8988T (cell line): ENCODE measurements at regions not wholly inside any gene's neighbourhood (a gene's known extent, or its start where the extent isn't known, plus 50 kb on each side); places are given as distances from the start of the nearest gene placed in this dataset.
"Not testable (repeated sequence)": the region's sequence is repeated elsewhere in the genome, so short reads cannot be mapped to it uniquely, and the experiment has no call there.

Experiments
- DNase-seq: peaks from one replicate; pipeline ENCODE4 v3.0.0; 2011

DNA sequence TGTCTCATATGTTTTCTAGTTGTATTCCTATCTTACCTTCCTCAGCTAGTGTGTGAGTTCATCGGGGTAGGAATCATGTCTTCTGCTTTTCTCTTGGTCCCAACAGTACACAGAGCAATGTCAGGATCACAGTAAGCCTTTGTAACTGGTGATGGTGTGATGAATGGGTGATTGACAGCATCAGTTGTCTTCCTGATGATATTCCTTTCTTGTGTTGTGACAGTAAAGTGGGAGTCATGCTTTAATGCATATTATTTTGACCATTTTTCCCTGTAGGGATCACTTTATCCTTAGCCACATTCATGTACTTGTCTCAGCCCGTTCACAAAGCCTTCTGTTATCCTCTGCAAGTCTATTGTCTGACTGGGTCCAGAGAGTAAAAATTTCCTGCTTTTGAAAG, 501.7 kb downstream of the UTRN start:
- DNase-seq, result no peak

DNA sequence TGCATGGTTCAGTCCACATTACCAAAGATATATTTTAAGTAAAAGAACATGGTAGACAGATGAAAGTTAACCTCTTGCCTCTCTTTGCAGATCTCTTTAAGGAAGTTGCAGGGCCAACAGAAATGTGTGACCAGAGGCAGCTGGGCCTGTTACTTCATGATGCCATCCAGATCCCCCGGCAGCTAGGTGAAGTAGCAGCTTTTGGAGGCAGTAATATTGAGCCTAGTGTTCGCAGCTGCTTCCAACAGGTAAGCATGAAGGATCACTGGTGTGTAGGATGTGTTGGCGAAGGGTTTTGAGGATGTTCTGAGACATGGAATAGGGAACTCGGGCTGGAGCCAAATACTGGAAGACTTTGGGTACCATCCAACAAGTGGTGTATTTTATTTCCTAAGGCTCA, 508.6 kb downstream of the UTRN start:
- DNase-seq, result no peak

DNA sequence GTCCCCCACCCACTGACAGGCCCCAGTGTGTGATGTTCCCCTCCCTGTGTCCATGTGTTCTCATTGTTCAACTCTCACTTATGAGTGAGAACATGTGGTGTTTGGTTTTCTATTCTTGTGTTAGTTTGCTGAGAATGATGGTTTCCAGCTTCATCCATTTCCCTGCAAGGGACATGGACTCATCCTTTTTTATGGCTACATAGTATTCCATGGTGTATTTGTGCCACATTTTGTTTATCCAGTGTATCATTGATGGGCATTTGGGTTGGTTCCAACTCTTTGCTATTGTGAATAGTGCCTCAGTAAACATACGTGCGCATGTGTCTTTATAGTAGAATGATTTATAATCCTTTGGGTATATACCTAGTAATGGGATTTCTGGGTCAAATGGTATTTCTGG, 509.9 kb downstream of the UTRN start:
- DNase-seq, result not testable (repeated sequence)

DNA sequence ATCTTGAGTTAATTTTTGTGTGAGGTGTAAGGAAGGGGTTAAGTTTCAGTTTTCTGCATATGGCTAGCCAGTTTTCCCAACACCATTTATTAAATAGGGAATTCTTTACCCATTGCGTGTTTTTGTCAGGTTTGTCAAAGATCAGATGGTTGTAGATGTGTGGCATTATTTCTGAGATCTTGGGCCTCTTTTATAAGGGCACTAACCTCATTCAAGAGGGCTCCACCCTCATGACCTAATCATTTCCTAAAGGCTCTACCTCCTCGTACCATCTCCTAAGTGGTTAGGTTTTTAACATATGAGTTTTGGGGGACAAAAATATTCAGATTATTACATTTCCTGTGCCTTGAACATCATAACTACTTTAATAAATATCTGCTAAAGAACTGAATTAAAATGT, 510.9 kb downstream of the UTRN start:
- DNase-seq, result no peak

DNA sequence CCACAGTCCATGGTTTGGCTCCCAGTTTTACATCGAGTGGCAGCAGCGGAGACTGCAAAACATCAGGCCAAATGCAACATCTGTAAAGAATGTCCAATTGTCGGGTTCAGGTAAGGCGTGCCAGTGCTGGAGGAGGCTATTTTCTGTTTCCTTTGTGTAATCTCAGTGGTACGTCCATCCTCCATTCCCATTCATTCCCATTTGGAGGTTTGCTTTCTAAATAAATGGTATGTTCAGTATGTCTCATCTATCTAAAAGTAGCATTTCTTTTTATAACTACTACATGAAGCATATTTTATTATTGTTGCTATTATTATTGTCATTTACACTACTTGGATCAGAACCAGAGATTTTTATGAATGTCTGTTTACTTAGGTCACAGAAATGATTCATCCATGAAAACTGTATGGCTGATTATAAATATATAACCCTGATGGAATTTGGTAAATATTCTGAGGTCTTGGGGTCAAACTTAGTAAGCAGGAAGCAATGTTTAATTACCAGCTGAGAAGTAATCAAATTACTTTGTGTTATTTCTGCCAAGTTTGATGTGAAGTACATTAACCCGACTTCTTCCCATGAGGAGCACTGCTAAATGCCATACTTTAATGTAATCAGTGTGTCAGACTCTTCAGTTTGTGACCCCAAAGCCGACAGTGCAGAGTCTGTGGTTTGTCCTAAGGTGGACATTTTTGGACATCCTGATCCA, 512.9 kb downstream of the UTRN start:
- DNase-seq, result peak; percentile 21

DNA sequence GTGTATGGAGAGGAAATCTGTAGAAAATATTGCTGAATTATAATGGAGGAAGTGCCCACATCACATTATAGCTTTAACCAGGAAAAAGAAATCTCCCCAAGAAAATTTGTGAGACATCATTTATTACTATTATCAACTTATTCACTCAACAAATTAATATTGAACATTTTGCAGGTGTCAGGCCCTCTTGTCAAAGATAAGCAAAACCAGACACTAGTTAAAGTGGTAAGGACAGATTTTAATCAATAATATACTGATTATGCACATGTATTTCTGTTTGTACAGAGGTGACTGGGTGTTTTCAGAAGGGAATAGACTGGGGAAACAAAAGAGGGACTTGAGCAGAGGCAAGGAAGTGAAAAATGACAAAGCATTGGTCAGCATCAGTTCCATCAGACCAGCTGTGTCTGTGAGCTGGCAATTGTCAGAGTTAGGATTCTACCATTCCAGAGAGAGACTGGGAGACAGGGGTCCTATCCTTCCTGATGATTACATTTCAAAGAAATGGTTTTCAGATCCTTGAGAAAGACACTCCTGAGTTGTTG, 519.2 kb downstream of the UTRN start:
- no peak for DNase-seq

DNA sequence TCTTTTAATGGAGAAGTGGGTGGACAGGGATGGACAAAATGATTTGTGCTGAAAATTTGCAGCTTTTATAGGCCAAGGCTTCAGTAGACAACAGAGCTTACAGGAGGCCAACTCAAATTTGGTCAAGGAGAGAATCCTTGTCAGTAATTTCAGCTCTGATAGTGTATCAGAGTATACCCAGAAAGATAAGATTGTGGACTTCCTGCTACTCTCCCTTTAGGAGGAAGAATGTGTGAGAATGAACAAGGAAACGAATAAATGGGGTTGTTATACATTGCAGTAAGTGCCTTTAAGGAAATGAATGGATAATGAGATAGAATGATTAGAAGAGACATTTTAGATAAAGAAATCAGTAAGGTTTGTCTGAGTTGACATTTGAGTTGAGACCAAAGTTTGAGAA, 519.9 kb downstream of the UTRN start:
- DNase-seq, result no peak

DNA sequence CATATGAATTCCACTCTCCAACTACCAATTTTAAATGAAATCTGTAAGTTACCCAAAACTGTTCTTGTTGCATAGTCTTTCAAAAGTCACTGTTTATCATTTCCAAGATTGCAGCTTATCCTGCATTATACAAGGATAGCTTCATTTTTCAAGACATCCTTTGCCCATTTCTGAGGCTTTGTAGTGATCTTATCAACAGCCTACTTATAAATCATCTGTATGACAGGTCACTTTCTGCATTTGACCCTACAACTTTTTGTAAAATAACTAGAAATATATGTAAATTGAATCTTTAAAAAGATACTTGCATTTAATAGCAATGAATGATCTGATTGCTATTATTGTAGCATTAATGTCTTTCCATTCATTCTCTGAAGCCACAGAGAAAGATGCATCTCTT, 521.1 kb downstream of the UTRN start:
- no peak for DNase-seq

DNA sequence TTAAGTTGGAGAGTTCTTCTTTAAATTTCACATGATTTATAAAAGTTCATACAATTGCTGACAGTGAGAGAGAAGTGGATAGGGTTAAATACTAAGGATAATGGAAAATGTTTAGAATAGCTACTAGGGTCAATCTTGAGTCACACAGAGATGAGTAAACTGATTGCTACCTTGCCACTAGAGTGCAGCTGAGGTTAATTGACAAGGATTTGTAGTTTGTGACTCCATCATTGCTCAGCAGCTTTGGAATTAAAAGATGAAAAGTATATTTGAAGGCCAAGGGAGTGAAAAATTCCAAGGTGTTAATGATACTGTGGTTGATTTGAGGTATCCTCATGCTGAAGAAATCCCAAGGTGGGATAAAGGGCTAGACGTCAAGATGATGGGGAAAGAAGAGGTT, 524.0 kb downstream of the UTRN start:
- DNase-seq, result no peak

DNA sequence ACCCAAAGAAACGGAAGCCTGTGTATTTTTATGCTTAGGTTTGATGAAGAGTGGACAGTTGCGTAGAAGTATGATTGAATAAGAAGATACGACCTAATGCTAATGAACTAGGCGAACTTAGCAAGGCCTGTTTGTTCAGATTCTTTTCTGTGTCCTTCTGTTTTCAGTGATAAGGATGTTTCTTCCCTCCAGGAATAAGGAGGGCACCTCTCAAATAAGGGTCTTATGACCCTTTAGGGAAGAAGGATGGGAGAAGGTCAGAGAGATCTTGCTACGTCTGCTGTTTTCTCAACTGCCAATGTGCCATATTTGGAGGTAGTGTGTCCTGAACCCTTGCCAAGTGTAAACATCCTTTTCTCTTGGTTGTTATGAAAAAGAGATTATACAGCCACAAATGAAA, 524.8 kb downstream of the UTRN start:
- no peak for DNase-seq

DNA sequence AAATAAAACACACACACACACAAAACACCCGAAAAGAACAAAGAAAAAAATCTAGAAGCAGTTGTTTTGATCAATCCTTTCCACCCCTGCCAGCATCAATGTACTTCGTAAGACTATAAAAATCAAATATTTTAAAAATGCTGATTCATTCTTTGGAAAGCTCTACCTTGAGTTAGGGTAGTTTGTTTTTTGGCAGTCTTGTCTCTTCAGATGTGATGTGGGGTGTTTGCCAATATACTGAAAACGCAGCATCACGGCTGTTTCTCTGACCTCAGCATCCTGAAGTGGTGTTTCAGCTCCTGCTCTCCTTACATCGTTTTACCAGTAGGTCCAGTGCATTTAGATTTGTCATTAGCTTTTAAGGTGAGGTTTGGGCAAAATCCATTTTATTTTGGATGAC, 526.0 kb downstream of the UTRN start:
- no peak for DNase-seq

DNA sequence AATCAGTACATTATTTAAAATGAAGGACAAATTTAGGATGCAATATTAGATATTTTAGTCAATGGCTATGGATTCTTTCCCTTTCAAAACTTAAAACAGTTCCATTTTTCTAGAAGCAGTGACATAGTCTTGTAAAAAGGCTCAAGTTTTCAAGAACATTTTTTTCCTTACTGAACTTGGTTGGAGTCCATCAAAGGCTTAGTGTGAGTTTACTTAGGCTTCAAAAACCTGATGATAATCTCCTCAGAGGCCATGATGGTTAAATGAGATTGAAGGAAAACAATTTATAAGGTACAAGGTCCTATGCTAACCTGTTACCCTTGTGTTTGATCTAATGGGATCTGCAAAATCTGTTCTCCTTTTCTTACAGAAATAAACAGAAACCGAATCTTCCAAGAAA, 531.8 kb downstream of the UTRN start:
- DNase-seq, result no peak

DNA sequence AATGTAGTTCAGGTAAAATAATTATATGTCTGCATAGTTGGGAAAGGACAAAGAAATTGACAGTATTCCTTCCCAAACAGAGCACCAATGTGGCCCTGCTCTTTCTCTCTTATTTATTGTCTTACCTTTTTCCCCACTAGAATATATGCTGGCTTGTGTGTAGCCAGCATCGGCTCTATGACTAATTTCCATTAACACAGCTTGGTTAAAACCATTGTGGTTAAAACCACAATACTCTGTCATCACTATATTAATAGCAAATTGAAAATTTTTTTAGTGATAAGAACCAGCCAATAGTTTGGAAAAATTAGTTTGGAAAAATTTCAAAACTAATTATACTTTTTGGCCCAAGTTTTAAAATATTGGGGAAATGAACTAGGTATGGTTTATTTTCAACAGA, 535.1 kb downstream of the UTRN start:
- DNase-seq, result no peak

DNA sequence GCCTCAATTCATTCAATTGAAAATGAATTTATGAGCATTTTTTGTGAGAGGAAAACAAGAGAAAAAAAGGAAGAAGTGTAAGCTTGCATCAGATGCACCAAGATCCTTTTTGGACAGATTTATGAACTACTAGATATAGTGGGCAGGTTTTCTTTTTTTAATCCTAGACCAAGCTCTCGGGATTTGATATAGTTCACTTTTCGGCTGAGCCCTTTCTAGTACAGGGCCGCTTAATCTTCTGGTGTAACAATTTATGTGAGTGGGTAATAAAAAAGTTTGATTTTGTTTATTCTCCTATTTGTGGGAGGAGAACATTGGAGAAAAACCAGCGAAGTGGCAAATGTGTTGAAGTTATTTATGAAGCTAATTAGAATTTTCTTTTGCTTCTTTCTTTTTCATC, 538.0 kb downstream of the UTRN start:
- DNase-seq, result no peak

DNA sequence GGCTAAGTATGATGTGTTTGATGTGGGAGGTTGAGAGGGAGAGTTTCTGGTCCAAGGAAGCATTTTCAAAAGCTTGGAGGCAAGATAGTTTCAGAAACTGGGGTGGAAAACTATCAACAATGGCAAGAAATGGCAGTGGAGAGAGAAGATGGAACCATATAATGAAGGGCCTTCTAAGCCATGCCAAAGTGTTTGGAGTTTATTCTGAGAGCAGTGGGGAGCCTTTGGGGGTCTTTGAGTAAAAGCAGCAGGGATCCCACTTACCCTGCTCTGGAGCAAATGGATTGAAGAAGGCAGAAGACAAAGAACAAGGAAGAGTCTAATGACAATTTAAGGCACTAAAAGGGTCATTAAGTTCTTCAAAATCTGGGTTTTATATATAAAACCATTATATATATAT, 538.9 kb downstream of the UTRN start:
- no peak for DNase-seq

DNA sequence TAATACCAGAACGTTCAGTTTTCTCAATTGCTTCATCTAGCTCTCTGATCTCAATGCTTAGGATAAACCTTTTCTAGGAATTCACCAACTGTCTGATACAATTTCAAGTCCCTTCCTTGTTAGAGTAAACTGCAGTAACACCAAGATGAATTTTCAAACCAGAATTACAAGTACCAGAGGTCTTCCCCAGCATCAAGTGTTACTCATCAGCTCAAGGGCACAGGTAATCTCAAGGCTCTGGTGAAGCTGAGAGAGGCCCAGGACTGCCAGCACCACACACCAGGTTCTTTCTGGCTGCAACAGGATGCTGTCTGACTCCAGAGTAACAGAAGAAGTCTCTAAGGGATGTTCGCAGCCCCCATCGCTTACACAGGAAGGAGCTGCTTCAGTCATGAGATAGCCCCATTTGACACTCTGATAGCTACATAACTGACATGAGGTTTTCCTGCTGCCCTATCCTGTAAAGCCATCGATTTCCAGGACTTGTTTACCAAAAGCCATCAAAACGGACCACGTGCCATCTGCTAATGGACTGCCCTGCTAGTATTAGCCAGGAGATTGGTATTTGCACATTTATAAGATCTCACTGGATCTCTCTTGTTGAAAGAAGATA, 549.4 kb downstream of the UTRN start:
- DNase-seq, result no peak

DNA sequence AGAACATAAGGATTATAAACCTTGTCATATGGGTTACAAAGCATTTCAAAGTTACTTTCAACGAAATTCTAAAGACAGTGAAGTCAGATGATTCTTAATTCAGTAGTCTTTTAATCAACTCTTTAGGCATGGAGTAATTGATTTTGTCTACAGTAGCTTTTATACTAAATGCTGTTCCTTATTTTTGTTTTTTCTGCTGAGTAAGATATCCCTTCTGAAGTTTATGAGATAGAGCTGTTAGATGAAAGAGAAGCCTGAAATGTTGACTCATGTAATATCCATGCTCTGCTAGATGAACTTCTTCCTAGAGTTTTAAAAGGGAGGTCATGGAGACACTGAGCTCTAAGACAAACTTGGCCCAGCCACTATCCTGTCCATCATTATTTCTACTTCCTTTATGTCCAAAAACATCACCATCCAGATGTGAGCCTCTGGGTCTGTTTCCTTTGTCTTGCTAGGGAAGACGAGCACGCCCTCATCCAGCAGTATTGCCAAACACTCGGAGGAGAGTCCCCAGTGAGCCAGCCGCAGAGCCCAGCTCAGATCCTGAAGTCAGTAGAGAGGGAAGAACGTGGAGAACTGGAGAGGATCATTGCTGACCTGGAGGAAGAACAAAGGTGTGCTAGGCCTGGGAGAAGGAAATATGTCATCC, 550.3 kb downstream of the UTRN start:
- no peak for DNase-seq

DNA sequence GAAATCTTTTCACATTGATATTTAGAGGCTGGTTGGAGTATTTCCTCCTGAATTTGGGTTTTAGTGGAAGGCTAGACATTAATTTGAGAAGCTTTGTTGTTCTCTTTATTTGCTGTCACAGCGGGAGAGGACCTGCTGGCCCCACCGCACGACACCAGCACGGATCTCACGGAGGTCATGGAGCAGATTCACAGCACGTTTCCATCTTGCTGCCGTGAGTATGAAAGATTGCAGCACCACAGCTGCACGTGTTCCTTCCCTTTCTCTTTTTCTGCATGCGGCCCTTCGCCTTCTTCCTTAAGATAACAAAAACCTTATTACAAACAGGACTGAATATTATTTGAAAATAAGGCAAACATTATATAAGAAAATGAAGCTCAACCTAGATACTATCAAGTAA, 555.5 kb downstream of the UTRN start:
- DNase-seq, result no peak

DNA sequence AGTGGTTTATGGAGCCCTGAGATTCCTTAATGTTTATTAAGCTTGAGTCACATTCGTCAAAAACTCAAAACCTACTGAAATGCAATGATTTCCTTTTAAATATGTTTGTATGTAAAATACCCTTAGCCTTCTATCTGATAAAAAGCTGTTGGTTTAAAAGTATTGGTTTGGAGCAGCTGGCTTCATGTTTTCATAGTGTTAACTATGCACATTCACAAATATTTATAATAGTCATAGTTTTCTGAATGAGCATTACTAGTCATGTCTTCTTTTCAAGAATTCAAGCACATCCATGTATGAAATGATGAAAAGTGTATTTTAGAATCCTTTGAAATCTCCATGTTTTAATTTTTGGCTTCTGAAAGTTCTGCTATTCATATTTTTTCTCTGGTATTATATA, 558.6 kb downstream of the UTRN start:
- DNase-seq, result no peak

DNA sequence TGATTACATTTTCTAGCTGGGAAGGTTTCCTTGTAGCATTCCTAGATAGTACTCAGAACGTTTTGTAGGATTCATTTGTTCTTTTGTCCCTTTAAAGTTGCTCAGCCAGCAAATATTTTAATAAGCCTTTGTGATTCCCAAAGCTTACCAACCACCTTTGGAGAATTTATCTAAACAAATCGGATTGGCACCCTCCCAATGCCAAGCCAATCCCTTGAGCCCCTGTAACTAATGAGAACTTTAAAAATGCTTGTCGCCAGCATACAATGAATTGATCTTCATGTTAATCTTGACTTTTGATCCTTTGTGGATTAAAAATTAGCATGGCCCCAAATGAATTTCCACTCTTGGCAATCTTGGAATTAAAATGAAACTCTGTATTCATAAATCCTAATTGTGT, 559.5 kb downstream of the UTRN start:
- no peak for DNase-seq

DNA sequence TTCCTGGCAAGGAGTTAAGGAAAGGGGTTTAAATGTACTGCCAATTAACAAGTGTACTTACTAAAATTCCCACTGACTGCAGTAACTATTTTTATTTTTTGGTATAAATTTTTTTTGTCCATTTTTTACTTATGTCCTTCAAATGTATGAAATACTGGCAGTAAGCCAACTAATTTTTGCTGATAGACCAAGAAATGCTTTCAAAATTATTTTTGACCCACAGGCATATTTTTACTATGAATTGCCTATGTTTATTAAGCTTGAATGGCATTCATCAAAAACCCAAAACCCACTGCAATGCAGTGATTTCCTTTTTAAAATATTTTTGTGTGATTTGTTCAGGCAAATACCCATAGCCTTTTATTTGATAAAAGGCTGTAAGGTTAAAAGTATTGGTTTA, 560.1 kb downstream of the UTRN start:
- DNase-seq, result no peak

DNA sequence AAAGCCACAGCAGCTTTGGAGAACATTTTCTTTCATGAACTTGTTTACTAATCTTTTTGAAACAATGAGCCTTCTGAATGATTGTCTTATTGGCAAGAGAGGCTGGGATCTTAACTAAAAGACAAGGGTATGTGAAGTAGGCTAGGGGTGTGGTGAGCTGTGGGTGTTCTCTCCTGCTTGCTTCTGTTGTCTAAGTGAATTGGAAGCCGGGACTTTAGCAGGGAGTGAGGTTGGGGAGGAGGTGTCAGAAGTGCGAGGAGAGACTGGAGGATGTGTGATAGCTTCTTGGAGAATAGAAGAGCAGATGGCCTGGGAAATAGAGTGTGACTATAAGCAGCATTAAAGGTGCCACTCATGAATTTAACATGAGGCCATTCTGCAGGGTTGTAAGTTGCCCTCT, 562.8 kb downstream of the UTRN start:
- no peak for DNase-seq

DNA sequence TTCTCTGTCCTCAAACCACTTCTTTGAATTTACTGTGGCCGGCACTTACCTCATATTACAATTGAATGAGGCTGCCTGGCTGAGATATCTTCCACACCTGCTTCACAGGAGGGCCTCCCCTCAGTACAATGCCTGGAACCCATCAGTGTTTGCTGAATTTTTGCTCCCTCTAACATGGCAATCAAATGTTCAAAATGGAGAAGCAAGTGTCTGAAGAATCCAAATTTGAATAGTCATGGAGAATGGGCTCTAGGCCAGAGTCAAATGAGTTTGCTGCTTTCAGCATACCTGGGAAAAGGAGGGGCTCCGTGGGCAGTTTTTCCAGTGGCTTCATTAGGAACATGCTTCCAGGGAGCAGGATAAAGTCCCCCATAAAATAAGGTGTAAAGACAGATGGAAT, 564.8 kb downstream of the UTRN start:
- DNase-seq, result no peak

DNA sequence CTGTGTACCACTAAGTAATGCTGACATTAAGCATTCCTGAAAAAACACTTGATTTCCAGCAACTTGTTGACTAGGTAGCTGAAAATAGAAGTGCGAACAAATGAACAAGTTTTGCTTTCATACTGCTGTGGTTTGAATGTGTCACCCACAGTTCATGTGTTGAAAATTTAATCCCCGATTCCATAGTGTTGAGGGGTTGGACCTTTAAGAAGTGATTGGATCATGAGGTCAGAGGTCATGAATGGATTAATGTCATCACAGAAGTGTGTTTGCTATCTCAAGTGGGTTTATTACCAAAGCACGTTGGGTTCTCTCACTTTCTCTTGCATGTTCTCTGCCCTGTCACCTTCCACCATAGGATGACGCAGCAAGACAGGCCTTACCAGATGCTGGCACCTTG, 568.5 kb downstream of the UTRN start:
- no peak for DNase-seq

DNA sequence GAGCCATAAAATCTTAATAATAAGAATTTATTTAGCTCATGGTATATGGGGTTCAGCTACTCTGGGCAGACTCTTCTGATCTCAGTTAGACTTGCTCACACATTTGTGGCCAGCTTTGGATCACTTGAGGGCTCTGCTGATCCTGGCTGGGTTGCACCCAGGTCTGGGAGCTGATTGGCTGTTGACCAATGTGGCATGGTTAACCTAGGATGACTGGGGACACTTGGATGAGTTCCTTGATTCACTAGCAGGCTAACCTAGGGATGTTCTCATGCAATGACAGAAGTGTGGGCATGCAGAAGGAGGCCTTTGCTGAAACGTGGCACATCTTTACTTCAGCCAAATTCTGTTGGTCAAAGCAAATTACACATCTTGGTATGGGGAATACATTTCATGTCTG, 569.5 kb downstream of the UTRN start:
- no peak for DNase-seq
